GM19452 (cell line): ENCODE measurements at regions not wholly inside any gene's neighbourhood (a gene's known extent, or its start where the extent isn't known, plus 50 kb on each side); places are given as distances from the start of the nearest gene placed in this dataset.
"Not testable (repeated sequence)": the region's sequence is repeated elsewhere in the genome, so short reads cannot be mapped to it uniquely, and the experiment has no call there.

ENCODE experiments used
- ATAC-seq: cut with Tn5 transposase; IDR thresholded peaks from one replicate; pipeline ENCODE4 v1.9.1; 2021; ENCODE audit not compliant: unreplicated experiment

DNA sequence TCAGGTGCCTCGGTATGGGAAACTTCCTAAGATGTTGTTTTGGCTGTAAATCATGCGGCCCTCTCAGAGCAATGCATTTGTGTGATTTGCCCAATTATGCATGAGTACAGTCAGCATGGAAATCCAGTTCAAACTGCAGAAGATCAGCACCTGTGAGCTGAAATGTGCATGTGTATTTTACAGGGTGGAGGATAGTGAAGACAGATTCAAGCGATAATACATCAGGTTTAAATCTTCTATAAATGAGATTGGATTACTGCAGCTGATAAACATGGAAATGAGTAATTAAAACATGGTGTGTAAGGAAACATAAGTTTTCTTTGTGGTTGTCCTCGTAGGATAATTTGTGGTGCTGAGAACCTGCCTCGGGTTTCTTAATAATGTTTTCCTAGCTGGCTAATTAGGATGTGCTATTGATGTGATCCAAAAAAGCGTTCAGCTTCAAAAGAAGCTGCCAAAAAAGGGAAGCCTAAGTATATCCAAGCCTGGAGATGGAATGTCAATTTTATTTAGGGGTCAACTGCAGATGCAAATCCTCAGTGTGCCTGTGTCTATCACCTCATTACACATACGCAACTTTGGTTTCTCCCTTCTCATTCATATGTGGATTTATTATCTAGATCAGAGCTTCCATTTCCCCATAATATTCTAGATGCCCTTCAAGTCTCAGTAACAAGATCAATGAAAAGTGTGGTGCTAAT lies 117.1 kb upstream of the CCDC28A start:
- ATAC-seq, result no peak

DNA sequence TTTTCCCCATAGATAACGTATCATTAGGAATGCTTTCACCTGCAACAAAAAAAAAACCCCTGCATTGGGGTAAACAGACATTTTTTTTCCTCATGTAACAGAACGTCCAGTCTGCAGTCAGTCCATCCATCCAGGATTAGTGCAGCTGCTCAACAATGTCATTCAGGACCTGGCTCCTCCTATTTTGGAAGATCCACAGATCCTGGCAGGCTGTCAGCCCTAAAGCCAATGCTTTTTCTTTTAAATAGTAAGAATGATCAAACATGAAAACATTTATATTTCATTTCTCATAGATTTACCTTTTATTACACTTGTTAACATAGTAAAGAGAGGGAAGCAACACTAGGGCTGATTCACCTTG lies 116.5 kb upstream of the CCDC28A start:
- no peak for ATAC-seq

DNA sequence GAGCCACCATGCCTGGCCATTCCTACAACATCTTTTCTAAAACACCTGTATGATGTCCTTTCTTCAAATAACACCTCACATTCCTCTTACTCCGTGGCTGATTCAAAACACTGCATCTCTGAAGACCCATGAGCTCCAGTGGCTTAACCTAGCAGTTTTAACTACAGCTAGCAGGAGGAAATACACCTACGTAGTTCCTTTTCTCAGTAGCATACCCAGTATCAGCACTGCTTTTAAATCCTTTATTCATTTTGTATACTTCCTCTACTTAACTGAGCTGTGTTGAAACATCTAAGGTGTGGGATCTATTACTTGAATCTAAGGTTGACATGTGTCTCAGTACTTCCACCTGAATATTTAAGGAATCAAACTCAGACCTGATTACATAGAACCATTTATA lies 113.6 kb upstream of the CCDC28A start:
- no peak for ATAC-seq

DNA sequence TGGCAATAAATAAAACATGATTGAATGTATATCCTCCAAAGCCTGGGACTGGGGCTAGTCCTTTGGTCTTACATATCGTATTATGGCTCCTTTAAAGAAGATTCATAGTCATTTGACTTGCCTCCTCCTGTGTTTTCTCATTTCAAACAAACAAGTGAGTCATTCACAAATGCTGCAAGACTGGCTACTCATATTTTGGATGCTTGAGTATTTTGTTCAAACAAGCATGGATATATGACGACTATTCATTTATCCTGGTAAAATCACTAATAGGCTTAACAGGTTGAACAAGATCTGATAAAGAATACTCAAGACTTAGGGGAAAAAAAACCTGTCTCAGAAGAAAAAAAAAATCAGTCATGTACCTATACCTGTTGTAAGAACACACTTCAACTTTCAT lies 111.1 kb upstream of the CCDC28A start:
- ATAC-seq, result no peak

DNA sequence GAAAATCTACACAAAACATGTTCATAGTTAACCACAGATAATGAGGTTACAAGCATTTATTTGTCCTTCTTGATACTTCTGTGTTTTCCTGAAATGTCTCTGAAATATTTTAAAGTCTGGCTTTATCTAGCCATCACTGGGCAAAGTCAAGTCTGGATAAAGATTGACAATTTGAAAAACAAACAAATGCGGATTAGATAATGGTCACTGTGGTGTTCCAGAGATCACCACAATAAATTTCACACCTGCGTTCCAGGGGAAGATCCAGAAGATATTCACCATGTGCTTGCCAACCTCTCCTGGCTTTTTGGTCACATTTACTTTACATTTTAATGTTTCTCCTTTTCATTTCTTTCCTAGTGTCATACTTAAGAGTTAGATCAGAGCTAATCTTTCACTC lies 109.7 kb upstream of the CCDC28A start:
- no peak for ATAC-seq

DNA sequence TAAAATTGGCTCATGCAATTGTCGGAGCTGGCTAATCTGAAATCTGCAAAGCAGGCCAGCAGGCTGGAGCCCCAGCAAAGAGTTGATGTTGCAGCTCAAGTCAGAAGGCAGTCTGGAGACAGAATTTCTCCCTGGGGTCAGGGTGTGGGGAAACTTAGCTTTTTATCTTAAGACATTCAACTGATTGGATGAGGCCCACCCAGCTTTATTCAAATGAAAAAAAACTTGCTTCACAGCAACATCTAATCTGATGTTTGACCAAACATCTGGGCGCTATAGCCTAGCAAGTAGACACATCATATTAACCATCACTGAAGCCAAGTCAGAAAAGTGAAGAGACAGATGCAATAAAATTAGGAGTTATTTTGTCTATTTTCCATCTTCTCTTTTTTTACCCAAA lies 108.8 kb upstream of the CCDC28A start:
- no peak for ATAC-seq

DNA sequence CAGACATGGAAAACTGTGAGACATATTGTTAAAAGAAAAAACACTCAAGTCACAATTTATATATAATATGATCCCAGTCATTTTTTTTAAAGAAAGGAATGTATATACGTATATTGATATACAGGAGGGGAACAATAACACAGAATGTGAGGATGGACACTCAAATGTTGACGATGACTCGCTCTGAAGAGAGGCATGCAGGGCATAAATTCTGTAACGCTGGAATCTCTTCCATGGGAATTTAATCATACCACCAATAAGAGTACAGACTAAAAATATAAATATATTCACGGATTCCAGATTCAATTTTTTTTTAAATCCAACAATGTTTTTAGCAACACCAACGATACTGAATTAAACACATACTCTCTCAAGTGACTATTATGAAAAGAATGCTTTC lies 106.9 kb upstream of the CCDC28A start:
- no peak for ATAC-seq

DNA sequence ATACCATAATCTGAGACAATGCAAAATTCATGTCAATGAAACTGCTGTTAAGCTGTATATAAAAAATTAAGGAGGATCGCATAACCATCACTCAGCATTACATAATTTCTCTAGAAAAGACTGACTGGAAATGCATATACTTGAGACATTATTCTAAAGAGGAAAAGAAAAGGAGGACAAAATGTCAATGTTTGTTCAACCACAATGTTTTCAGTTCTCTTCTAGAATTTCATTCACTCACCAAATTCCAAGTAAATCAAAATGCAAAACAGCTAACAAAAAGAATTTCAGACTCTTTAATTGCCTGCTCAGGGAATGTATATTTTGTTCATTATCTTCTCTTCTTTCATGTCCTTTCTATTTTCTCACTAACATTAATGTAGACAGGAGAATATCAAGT lies 106.2 kb upstream of the CCDC28A start:
- ATAC-seq, result no peak

DNA sequence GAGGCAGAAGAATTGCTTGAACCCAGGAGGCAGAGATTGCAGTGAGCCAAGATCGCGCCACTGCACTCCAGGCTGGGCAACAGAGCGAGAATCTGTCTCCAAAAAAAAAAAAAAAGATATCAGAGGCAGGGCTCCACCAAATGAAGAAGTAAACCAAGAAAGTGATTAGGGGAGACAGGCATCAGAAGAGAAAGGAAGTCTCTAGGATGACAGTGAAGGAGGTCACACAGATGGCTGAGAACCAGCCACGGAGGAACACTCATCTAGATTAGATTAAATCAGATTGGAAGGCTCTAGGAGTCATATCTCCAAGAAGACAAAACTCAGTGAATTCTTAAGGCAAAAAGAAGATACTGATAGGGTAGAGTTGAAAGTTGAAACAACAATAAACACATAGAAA lies 102.2 kb upstream of the CCDC28A start:
- ATAC-seq, result no peak

DNA sequence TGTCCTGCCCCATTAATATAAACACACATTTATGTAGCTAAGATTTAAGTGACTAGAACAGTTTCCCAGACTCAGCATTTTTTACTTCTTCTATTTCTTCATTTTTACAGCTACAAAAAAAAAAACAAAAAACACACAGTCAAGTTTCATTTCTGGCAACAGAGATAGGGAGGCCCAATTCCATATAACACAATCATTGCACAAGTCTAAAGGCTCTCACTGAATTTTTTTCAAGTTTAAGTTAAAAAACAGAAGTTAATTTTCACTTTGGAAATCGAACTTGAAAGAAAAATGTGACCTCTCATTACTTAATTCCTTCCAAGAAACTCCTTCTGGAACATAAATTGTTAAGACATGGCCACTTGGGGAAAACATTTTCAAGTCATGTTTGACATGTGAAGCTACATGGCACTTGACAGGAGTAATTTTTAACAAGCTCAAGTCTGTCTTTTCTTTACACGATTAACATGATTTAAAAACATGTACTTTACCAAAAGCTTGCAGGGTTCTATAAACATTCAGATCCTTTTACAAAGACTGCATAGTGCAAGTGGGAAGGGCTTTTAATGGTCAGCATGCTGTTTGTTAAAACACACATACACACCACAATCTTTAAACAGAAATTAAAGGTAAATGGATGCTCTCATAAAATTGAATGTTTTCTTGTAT lies 100.1 kb upstream of the CCDC28A start:
- ATAC-seq, result no peak

DNA sequence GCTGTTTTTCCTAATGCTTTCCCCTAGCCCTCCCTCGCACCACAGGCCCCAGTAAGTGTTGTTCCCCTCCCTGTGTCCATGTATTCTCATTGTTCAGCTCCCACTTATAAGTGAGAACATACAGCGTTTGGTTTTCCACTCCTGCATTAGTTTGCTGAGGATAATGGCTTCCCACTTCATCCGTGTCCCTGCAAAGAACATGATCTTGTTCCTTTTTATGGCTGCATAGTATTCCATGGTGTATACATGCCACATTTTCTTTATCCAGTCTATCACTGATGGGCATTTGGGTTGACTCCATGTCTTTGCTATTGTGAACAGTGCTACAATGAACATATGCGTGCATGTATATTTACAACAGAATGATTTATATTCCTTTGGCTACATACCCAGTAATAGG lies 99.1 kb upstream of the CCDC28A start:
- not testable (repeated sequence) for ATAC-seq

DNA sequence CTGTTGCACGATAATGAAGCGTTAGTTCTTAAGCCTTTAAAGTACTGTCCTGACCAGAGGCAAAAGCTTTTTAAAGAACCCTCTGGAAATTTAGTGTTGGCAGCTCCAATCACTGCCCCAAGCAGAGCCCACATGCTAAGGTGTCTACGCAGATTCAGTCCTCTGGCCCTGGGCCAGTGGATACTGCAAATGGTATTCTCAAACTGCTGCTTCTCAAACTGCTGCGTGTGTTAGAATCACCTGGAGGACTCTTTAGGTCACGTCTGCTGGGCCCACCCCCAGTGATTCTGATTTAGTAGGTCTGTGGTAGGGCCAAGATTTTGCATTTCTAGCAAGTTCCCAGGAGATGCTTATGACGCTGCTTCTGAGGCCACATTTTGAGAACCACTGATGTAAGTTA lies 96.0 kb upstream of the CCDC28A start:
- no peak for ATAC-seq

DNA sequence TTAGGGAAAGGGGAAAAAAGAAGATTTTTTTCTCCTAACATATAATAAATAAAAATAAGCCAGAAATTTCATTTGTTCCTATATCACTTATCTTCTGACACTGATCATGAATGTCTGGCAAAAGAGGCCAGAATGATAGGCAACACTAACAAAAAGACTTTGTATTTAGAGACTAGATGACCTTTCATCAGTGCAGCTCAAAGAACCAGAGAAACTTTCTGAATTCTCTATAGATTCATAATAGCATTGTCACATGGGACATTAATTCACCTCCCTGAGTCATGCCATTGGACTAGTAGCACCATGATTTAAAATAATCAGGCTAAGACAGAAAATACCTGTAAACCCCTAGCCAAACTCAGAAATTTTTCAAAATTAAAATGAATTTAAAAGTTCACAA lies 95.4 kb upstream of the CCDC28A start:
- no peak for ATAC-seq

DNA sequence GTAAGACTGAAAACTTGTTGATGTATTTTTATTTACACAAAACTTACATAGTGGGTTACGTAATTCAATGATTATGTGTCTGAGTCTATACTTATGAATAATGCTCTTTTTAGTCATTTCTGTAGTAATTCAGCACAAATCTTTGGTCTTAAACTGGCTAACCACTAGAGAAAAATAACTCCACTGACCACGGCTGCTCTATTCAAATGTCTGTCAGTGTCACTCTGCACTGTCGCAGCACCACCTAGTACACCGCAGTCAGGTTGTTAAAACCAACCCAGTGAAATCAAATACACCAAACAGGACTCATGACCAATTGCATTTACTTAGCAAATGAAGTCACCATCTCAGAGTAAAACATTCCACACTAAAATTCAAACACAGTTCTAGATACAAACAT lies 93.5 kb upstream of the CCDC28A start:
- ATAC-seq, result no peak

DNA sequence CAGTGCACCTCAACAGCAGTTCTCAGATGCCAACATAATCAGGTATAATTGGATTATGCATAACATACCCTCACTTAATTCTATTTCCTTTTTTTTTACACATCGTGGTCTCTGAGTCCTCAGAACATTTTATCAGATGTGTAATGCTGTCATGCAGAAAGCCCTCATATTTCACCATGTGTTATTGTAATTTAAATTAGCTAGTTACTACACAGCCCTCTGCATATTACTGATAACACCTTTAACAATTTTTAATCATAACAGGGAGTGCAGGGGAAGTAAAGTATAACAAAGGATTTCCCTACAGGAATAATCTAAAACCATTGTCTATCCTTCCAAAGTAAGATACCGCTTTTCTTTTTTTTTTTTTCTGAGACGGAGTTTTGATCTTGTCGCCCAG lies 91.9 kb upstream of the CCDC28A start:
- ATAC-seq, result no peak

DNA sequence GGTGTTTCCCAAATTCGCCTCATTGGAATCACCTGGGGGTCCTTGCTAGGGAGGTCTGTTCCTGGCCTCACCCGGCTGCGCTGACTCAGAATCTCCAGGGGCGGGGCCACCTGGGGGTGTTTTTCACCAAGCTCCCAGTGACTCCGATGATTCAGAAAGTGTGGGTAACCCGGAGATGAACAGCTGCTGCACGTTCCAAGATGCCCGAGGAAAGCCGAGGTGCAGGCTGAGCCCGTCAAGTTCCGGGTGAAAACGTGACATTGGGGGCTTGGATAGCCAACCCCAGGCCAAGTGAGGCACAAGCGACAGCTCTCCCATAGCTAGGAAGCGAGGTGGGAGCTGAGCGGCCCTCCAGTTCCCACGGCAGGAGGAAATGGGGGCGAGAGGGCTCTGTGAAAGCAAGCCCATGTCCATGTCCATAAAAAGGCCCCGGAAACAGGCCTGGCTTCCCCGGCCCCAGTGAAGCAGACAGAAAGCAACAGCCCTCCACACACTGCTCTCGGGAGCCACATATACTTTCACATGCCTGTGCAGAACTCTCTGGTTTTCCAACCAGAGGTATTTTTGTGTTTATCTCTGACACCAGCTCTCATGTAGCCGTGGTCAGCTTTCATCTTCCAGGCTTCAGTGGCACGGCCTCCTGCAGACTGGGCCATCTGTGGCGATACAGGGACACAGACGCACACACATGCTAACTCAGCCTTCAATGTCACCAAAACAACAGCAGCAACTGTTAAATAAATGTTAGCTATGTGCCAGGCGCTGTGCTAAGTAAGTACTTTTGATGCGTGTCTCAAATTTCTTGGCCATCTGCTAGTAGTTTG lies 90.7 kb upstream of the CCDC28A start:
- no peak for ATAC-seq

DNA sequence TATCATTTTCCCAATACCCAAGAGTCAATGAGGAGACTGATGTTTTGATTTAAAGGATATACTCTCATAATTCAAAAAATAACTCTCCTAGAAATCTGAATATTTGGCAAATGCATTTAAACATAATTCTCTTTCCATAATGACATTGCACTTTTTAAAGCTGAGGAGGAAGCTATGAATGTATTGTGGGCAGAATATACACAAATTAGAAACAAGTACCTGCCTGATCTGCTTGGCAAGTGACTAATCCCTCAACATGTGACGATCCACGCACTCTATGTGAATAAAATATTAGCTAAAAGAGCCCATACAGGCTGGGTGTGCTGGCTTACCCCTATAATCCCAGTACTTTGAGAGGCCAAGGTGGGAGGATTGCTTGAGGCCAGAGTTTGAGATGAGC lies 88.3 kb upstream of the CCDC28A start:
- no peak for ATAC-seq

DNA sequence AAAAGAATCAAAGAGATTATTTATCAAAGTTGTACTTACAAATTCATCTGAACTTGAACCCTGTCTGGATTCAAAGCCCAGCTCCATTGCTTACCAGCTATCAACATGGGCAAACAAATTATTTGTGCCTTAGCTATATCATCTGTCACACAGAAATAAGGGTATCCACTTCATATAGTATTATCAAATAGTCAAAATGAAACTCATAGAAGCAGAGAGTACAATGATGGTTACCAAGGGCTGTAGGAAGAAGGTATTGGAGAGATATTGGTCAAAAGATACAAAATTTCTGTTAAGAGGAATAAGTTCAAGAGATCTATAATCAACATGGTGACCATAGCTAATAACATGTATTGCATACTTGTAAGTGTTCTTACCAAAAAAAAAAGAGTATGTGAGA lies 87.8 kb upstream of the CCDC28A start:
- ATAC-seq, result no peak

DNA sequence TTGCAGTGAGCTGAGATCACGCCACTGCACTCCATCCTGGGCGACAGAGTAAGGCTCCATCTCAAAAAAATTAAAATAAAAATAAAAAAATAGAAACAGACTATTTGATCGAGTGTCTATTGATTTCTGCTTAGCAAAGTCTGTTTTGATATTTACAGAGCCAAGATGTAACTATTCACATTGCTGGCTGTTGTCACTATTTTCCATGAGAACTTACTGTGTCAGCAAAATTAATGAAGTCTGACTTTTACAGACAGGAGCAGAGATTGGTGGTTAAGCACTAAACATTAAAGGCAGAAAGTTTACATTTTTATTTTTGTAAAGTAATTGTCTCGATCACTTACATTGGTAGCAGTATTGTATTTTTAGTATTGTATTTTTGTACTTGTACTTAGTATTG lies 85.0 kb upstream of the CCDC28A start:
- no peak for ATAC-seq

DNA sequence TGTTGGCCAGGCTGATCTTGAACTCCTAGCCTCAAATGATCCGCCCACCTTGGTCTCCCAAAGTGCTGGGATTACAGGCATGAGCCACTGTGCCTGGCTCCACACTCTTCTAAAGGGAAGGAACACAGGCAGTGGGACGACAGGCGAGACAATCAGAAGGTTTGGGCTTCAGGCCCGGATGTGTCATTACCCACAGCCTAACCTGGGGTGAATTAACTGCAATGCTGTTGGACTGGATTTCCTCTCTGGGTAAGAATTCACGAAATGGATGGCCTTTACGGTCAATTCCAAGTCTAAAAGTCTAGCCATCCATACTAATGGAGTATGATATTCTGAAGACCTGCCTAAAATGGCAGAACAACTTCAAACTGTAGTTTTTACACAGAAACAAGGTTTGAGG lies 83.7 kb upstream of the CCDC28A start:
- no peak for ATAC-seq

DNA sequence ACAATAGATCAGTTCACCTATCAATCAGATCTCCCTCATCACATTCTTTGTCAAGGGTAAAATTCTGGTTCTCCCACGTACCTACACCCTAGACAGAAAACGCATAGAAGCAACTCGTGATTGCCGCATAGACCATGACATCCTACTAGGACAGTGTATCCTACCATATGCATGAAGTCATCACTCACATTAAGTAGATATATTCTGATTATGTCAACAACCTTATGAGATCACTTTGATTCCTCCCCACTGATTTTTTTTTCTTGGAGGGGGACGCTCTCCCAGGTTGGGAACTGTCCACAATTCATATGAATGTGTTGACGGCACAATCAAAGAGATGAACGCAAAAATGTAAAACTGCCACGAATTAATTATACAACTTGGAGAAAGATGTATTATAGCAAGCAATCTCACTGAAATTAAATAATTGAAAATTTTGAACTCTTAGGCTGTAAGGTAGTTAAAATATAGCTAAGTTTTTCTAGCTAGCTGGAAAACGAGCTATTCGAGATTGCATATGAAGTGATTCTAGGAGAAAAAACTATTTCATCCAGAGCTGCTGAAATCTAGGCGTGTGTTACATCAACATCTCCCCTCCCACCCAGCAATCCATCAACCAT lies 82.5 kb upstream of the CCDC28A start:
- ATAC-seq, result no peak

DNA sequence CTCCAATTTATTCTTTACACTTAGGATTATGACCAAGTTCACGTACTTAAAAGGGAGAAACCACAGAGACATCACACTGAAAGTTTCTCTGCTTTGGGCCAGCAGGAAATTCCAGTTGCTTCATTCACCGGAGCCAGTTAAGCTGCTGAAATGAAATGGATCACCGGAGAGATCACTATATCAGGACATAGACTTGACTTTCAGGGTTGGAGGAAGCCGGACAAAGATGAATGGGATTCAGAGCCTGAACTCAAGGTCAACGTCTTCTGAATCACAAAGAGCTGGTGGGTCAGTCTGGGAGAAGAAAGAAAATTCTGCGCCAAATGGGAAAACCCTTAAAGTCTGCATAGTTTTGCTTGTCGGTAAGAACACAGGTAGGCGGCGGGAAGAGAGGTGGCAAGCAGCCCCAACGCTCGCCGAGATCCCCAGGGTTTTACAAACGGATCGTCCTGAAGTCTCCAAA lies 81.9 kb upstream of the CCDC28A start:
- ATAC-seq, result no peak
